ENCODE measurements at regions not wholly inside any gene's neighbourhood (a gene's known extent, or its start where the extent isn't known, plus 50 kb on each side); places are given as distances from the start of the nearest gene placed in this dataset.

GRCh38 chr7:153185936-153186335 lies 426.4 kb downstream of the ACTR3B start:
- TF ChIP-seq CTCF (IDR thresholded peaks at IDR 0.05) (no peak), POLR2A (IDR thresholded peaks at IDR 0.05) (no peak), POLR2AphosphoS5 (IDR thresholded peaks at IDR 0.05) (no peak)
